ENCODE measurements at regions not wholly inside any gene's neighbourhood (a gene's known extent, or its start where the extent isn't known, plus 50 kb on each side); places are given as distances from the start of the nearest gene placed in this dataset.

GRCh38 chr11:70841264-70841663 is 411.1 kb downstream of the SHANK2 start:
- H3K36me3 ChIP-seq (ENCODE audit: control insufficient read depth in 2 of 2, insufficient read depth in 2 of 2, low read length in 2 of 2), result no peaks in the 10 kb centered on the region
- H3K4me1 ChIP-seq (ENCODE audit: control insufficient read depth in 2 of 2, insufficient read depth in 2 of 2, low read length in 2 of 2), result no peaks in the 10 kb centered on the region
- no peak overlapping the region for H3K4me3 ChIP-seq (ENCODE audit: low read length in 2 of 2)
- no peak overlapping the region for H3K27ac ChIP-seq (ENCODE audit: low read depth in 2 of 2, low read length in 2 of 2)
- H3K9ac ChIP-seq (ENCODE audit: low read depth in 1 of 2, low read length in 2 of 2), result no peak overlapping the region
- no peaks in the 10 kb centered on the region for H3K9me3 ChIP-seq (ENCODE audit: control insufficient read depth in 2 of 2, low read length in 2 of 2)
- H3K27me3 ChIP-seq (ENCODE audit: control insufficient read depth in 2 of 2, insufficient read depth in 2 of 2, low read length in 2 of 2), result no peaks in the 10 kb centered on the region

GRCh38 chr11:70842256-70842655 is 410.1 kb downstream of the SHANK2 start:
- no peak overlapping the region for H3K4me3 ChIP-seq (ENCODE audit: low read length in 2 of 2)
- H3K27me3 ChIP-seq (ENCODE audit: control insufficient read depth in 2 of 2, insufficient read depth in 2 of 2, low read length in 2 of 2), result no peaks in the 10 kb centered on the region
- no peak overlapping the region for H3K27ac ChIP-seq (ENCODE audit: low read depth in 2 of 2, low read length in 2 of 2)
- no peak overlapping the region for H3K9ac ChIP-seq (ENCODE audit: low read depth in 1 of 2, low read length in 2 of 2)
- H3K36me3 ChIP-seq (ENCODE audit: control insufficient read depth in 2 of 2, insufficient read depth in 2 of 2, low read length in 2 of 2), result no peaks in the 10 kb centered on the region
- no peaks in the 10 kb centered on the region for H3K9me3 ChIP-seq (ENCODE audit: control insufficient read depth in 2 of 2, low read length in 2 of 2)
- no peaks in the 10 kb centered on the region for H3K4me1 ChIP-seq (ENCODE audit: control insufficient read depth in 2 of 2, insufficient read depth in 2 of 2, low read length in 2 of 2)

- Histone ChIP-seq H3K9ac (ENCODE audit: low read depth in 1 of 2, low read length in 2 of 2) (no peak overlapping the region), H3K4me3 (ENCODE audit: low read length in 2 of 2) (no peak overlapping the region), H3K4me1 (ENCODE audit: control insufficient read depth in 2 of 2, insufficient read depth in 2 of 2, low read length in 2 of 2) (no peaks in the 10 kb centered on the region), H3K27me3 (ENCODE audit: control insufficient read depth in 2 of 2, insufficient read depth in 2 of 2, low read length in 2 of 2) (no peaks in the 10 kb centered on the region), H3K9me3 (ENCODE audit: control insufficient read depth in 2 of 2, low read length in 2 of 2) (no peaks in the 10 kb centered on the region), H3K36me3 (ENCODE audit: control insufficient read depth in 2 of 2, insufficient read depth in 2 of 2, low read length in 2 of 2) (no peaks in the 10 kb centered on the region), H3K27ac (ENCODE audit: low read depth in 2 of 2, low read length in 2 of 2) (no peak overlapping the region)
Observed at GRCh38 chr11:70842701-70843100, 409.7 kb downstream of the SHANK2 start.

GRCh38 chr11:70843906-70844305 is 408.5 kb downstream of the SHANK2 start:
- no peaks in the 10 kb centered on the region for H3K9me3 ChIP-seq (ENCODE audit: control insufficient read depth in 2 of 2, low read length in 2 of 2)
- H3K27me3 ChIP-seq (ENCODE audit: control insufficient read depth in 2 of 2, insufficient read depth in 2 of 2, low read length in 2 of 2), result no peaks in the 10 kb centered on the region
- no peak overlapping the region for H3K27ac ChIP-seq (ENCODE audit: low read depth in 2 of 2, low read length in 2 of 2)
- H3K4me3 ChIP-seq (ENCODE audit: low read length in 2 of 2), result no peak overlapping the region
- no peak overlapping the region for H3K9ac ChIP-seq (ENCODE audit: low read depth in 1 of 2, low read length in 2 of 2)
- H3K36me3 ChIP-seq (ENCODE audit: control insufficient read depth in 2 of 2, insufficient read depth in 2 of 2, low read length in 2 of 2), result no peaks in the 10 kb centered on the region
- no peaks in the 10 kb centered on the region for H3K4me1 ChIP-seq (ENCODE audit: control insufficient read depth in 2 of 2, insufficient read depth in 2 of 2, low read length in 2 of 2)

GRCh38 chr11:70844387-70844786 is 408.0 kb downstream of the SHANK2 start:
- no peaks in the 10 kb centered on the region for H3K36me3 ChIP-seq (ENCODE audit: control insufficient read depth in 2 of 2, insufficient read depth in 2 of 2, low read length in 2 of 2)
- no peak overlapping the region for H3K9ac ChIP-seq (ENCODE audit: low read depth in 1 of 2, low read length in 2 of 2)
- H3K27ac ChIP-seq (ENCODE audit: low read depth in 2 of 2, low read length in 2 of 2), result no peak overlapping the region
- no peaks in the 10 kb centered on the region for H3K27me3 ChIP-seq (ENCODE audit: control insufficient read depth in 2 of 2, insufficient read depth in 2 of 2, low read length in 2 of 2)
- no peaks in the 10 kb centered on the region for H3K9me3 ChIP-seq (ENCODE audit: control insufficient read depth in 2 of 2, low read length in 2 of 2)
- no peak overlapping the region for H3K4me3 ChIP-seq (ENCODE audit: low read length in 2 of 2)
- no peaks in the 10 kb centered on the region for H3K4me1 ChIP-seq (ENCODE audit: control insufficient read depth in 2 of 2, insufficient read depth in 2 of 2, low read length in 2 of 2)

- H3K27ac ChIP-seq (ENCODE audit: low read depth in 2 of 2, low read length in 2 of 2), result no peak overlapping the region
Observed at GRCh38 chr11:70845591-70846041, 406.8 kb downstream of the SHANK2 start.

GRCh38 chr11:70846781-70847655 is 405.4 kb downstream of the SHANK2 start:
- Histone ChIP-seq H3K27me3 (ENCODE audit: control insufficient read depth in 2 of 2, insufficient read depth in 2 of 2, low read length in 2 of 2) (no peaks in the 10 kb centered on the region), H3K27ac (ENCODE audit: low read depth in 2 of 2, low read length in 2 of 2) (no peak overlapping the region), H3K4me1 (ENCODE audit: control insufficient read depth in 2 of 2, insufficient read depth in 2 of 2, low read length in 2 of 2) (no peaks in the 10 kb centered on the region), H3K4me3 (ENCODE audit: low read length in 2 of 2) (no peak overlapping the region), H3K9me3 (ENCODE audit: control insufficient read depth in 2 of 2, low read length in 2 of 2) (no peaks in the 10 kb centered on the region), H3K9ac (ENCODE audit: low read depth in 1 of 2, low read length in 2 of 2) (no peak overlapping the region), H3K36me3 (ENCODE audit: control insufficient read depth in 2 of 2, insufficient read depth in 2 of 2, low read length in 2 of 2) (no peaks in the 10 kb centered on the region)

More at GRCh38 chr11:70845591-70846041, 406.8 kb downstream of the SHANK2 start:
- no peaks in the 10 kb centered on the region for H3K36me3 ChIP-seq (ENCODE audit: control insufficient read depth in 2 of 2, insufficient read depth in 2 of 2, low read length in 2 of 2)
- H3K9me3 ChIP-seq (ENCODE audit: control insufficient read depth in 2 of 2, low read length in 2 of 2), result no peaks in the 10 kb centered on the region
- H3K27me3 ChIP-seq (ENCODE audit: control insufficient read depth in 2 of 2, insufficient read depth in 2 of 2, low read length in 2 of 2), result no peaks in the 10 kb centered on the region
- H3K4me1 ChIP-seq (ENCODE audit: control insufficient read depth in 2 of 2, insufficient read depth in 2 of 2, low read length in 2 of 2), result no peaks in the 10 kb centered on the region
- H3K4me3 ChIP-seq (ENCODE audit: low read length in 2 of 2), result no peak overlapping the region
- H3K9ac ChIP-seq (ENCODE audit: low read depth in 1 of 2, low read length in 2 of 2), result no peak overlapping the region

- Histone ChIP-seq H3K4me1 (ENCODE audit: control insufficient read depth in 2 of 2, insufficient read depth in 2 of 2, low read length in 2 of 2) (no peaks in the 10 kb centered on the region), H3K27me3 (ENCODE audit: control insufficient read depth in 2 of 2, insufficient read depth in 2 of 2, low read length in 2 of 2) (no peaks in the 10 kb centered on the region), H3K36me3 (ENCODE audit: control insufficient read depth in 2 of 2, insufficient read depth in 2 of 2, low read length in 2 of 2) (no peaks in the 10 kb centered on the region)
Observed at GRCh38 chr11:70848243-70848750, 404.1 kb downstream of the SHANK2 start.

GRCh38 chr11:70849031-70849430 is 403.3 kb downstream of the SHANK2 start:
- no peaks in the 10 kb centered on the region for H3K4me1 ChIP-seq (ENCODE audit: control insufficient read depth in 2 of 2, insufficient read depth in 2 of 2, low read length in 2 of 2)
- no peaks in the 10 kb centered on the region for H3K36me3 ChIP-seq (ENCODE audit: control insufficient read depth in 2 of 2, insufficient read depth in 2 of 2, low read length in 2 of 2)
- H3K4me3 ChIP-seq (ENCODE audit: low read length in 2 of 2), result no peak overlapping the region
- no peaks in the 10 kb centered on the region for H3K27me3 ChIP-seq (ENCODE audit: control insufficient read depth in 2 of 2, insufficient read depth in 2 of 2, low read length in 2 of 2)
- H3K27ac ChIP-seq (ENCODE audit: low read depth in 2 of 2, low read length in 2 of 2), result no peak overlapping the region
- no peak overlapping the region for H3K9ac ChIP-seq (ENCODE audit: low read depth in 1 of 2, low read length in 2 of 2)
- no peaks in the 10 kb centered on the region for H3K9me3 ChIP-seq (ENCODE audit: control insufficient read depth in 2 of 2, low read length in 2 of 2)

More at GRCh38 chr11:70848243-70848750, 404.1 kb downstream of the SHANK2 start:
- no peak overlapping the region for H3K9ac ChIP-seq (ENCODE audit: low read depth in 1 of 2, low read length in 2 of 2)
- no peaks in the 10 kb centered on the region for H3K9me3 ChIP-seq (ENCODE audit: control insufficient read depth in 2 of 2, low read length in 2 of 2)
- H3K27ac ChIP-seq (ENCODE audit: low read depth in 2 of 2, low read length in 2 of 2), result no peak overlapping the region
- H3K4me3 ChIP-seq (ENCODE audit: low read length in 2 of 2), result no peak overlapping the region

- Histone ChIP-seq H3K36me3 (ENCODE audit: control insufficient read depth in 2 of 2, insufficient read depth in 2 of 2, low read length in 2 of 2) (no peaks in the 10 kb centered on the region), H3K27me3 (ENCODE audit: control insufficient read depth in 2 of 2, insufficient read depth in 2 of 2, low read length in 2 of 2) (no peaks in the 10 kb centered on the region)
Observed at GRCh38 chr11:70851308-70851707, 401.1 kb downstream of the SHANK2 start.

More at GRCh38 chr11:70851308-70851707, 401.1 kb downstream of the SHANK2 start:
- Histone ChIP-seq H3K4me1 (ENCODE audit: control insufficient read depth in 2 of 2, insufficient read depth in 2 of 2, low read length in 2 of 2) (no peaks in the 10 kb centered on the region), H3K9me3 (ENCODE audit: control insufficient read depth in 2 of 2, low read length in 2 of 2) (no peaks in the 10 kb centered on the region), H3K9ac (ENCODE audit: low read depth in 1 of 2, low read length in 2 of 2) (no peak overlapping the region), H3K27ac (ENCODE audit: low read depth in 2 of 2, low read length in 2 of 2) (no peak overlapping the region), H3K4me3 (ENCODE audit: low read length in 2 of 2) (no peak overlapping the region)
